ENCODE measurements at regions not wholly inside any gene's neighbourhood (a gene's known extent, or its start where the extent isn't known, plus 50 kb on each side); places are given as distances from the start of the nearest gene placed in this dataset.

- Histone ChIP-seq H3K4me3 (no peak overlapping the region), H3K9me2 (replicated peaks; ENCODE audit: insufficient read depth) (no peaks in the 10 kb centered on the region), H3K4me2 (no peak overlapping the region), H4K20me1 (ENCODE audit: insufficient read depth, poor library complexity, severe bottlenecking) (no peaks in the 10 kb centered on the region), H3K27ac (peak overlapping the region; percentile 41), H3K79me2 (no peaks in the 10 kb centered on the region), H3K36me3 (replicated peaks; ENCODE audit: insufficient read depth, low read depth) (no peaks in the 10 kb centered on the region), H3K4me1 (ENCODE audit: insufficient read depth) (no peaks in the 10 kb centered on the region), H3K27me3 (no peaks in the 10 kb centered on the region), H3K9me3 (ENCODE audit: low read depth) (no peaks in the 10 kb centered on the region), H2AFZ (no peak overlapping the region)
- TF ChIP-seq EZH2 (IDR thresholded peaks at IDR 0.05; ENCODE audit: borderline replicate concordance) (no peak), EZH2phosphoT487 (IDR thresholded peaks at IDR 0.05; ENCODE audit: low read depth, severe bottlenecking, unreplicated experiment) (no peak)
- TF ChIP-seq, protein P1, sequence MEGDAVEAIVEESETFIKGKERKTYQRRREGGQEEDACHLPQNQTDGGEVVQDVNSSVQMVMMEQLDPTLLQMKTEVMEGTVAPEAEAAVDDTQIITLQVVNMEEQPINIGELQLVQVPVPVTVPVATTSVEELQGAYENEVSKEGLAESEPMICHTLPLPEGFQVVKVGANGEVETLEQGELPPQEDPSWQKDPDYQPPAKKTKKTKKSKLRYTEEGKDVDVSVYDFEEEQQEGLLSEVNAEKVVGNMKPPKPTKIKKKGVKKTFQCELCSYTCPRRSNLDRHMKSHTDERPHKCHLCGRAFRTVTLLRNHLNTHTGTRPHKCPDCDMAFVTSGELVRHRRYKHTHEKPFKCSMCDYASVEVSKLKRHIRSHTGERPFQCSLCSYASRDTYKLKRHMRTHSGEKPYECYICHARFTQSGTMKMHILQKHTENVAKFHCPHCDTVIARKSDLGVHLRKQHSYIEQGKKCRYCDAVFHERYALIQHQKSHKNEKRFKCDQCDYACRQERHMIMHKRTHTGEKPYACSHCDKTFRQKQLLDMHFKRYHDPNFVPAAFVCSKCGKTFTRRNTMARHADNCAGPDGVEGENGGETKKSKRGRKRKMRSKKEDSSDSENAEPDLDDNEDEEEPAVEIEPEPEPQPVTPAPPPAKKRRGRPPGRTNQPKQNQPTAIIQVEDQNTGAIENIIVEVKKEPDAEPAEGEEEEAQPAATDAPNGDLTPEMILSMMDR (IDR thresholded peaks at IDR 0.05; ENCODE audit: poor library complexity), result no peak
- WGBS (ENCODE audit: low lambda C conversion rate, missing lambda C conversion rate), result 33% methylated on average over 2 of the region's 2 CpGs
- DNase-seq (ENCODE audit: low spot score), result no peak
Observed at GRCh38 chr13:40231311-40231710, 435.1 kb downstream of the FOXO1 start.

DNA sequence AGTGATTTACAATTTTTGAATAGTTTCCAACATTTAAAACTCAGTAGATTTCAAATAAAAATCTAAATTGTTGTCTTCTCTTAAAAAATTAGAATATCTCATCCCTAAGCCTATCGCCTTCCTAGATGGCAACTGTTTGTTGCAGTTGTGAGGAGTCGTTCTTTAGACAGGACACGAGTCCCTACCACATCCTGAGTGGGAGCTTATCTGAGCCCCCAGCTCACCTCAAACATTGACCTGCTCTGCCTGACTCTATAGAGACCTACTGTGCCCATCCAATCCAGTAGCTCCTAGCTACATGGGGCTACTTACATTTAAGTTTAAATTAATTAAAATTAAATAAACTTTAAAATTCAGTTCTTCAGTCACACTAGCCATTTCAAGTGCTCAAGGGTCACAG lies 434.7 kb downstream of the FOXO1 start:
- Histone ChIP-seq H3K4me1 (ENCODE audit: insufficient read depth) (no peaks in the 10 kb centered on the region), H3K79me2 (no peaks in the 10 kb centered on the region), H2AFZ (no peak overlapping the region), H3K36me3 (replicated peaks; ENCODE audit: insufficient read depth, low read depth) (no peaks in the 10 kb centered on the region), H3K9me3 (ENCODE audit: low read depth) (no peaks in the 10 kb centered on the region), H4K20me1 (ENCODE audit: insufficient read depth, poor library complexity, severe bottlenecking) (no peaks in the 10 kb centered on the region), H3K27me3 (no peaks in the 10 kb centered on the region), H3K9me2 (replicated peaks; ENCODE audit: insufficient read depth) (no peaks in the 10 kb centered on the region), H3K4me2 (no peak overlapping the region), H3K4me3 (no peak overlapping the region), H3K27ac (peak overlapping the region; percentile 41)
- no peak for TF ChIP-seq EZH2phosphoT487 (IDR thresholded peaks at IDR 0.05; ENCODE audit: low read depth, severe bottlenecking, unreplicated experiment)
- no peak for TF ChIP-seq EZH2 (IDR thresholded peaks at IDR 0.05; ENCODE audit: borderline replicate concordance)
- TF ChIP-seq, protein P1 (IDR thresholded peaks at IDR 0.05; ENCODE audit: poor library complexity), result no peak
- no peak for DNase-seq (ENCODE audit: low spot score)
- WGBS (ENCODE audit: low lambda C conversion rate, missing lambda C conversion rate), result 95% methylated on average over 3 of the region's 3 CpGs

GRCh38 chr13:40232311-40233040 lies 434.0 kb downstream of the FOXO1 start:
- Histone ChIP-seq H2AFZ (no peak overlapping the region), H3K27ac (no peak overlapping the region), H3K4me2 (no peak overlapping the region), H3K9me2 (replicated peaks; ENCODE audit: insufficient read depth) (no peaks in the 10 kb centered on the region), H3K27me3 (no peaks in the 10 kb centered on the region), H4K20me1 (ENCODE audit: insufficient read depth, poor library complexity, severe bottlenecking) (no peaks in the 10 kb centered on the region), H3K4me3 (no peak overlapping the region), H3K4me1 (ENCODE audit: insufficient read depth) (no peaks in the 10 kb centered on the region), H3K36me3 (replicated peaks; ENCODE audit: insufficient read depth, low read depth) (no peaks in the 10 kb centered on the region), H3K79me2 (no peaks in the 10 kb centered on the region), H3K9me3 (ENCODE audit: low read depth) (no peaks in the 10 kb centered on the region)
- 80% methylated on average over 3 of the region's 3 CpGs for WGBS (ENCODE audit: low lambda C conversion rate, missing lambda C conversion rate)
- no peak for DNase-seq (ENCODE audit: low spot score)
- TF ChIP-seq, protein P1 (IDR thresholded peaks at IDR 0.05; ENCODE audit: poor library complexity), result no peak
- no peak for TF ChIP-seq EZH2 (IDR thresholded peaks at IDR 0.05; ENCODE audit: borderline replicate concordance)
- no peak for TF ChIP-seq EZH2phosphoT487 (IDR thresholded peaks at IDR 0.05; ENCODE audit: low read depth, severe bottlenecking, unreplicated experiment)
